ENCODE measurements at regions not wholly inside any gene's neighbourhood (a gene's known extent, or its start where the extent isn't known, plus 50 kb on each side); places are given as distances from the start of the nearest gene placed in this dataset.

- TF ChIP-seq CTCF (IDR thresholded peaks at IDR 0.05; ENCODE audit: low read depth, low read length): no peak
- TF ChIP-seq POLR2A (IDR thresholded peaks at IDR 0.05; ENCODE audit: extremely low read depth, insufficient read length): no peak
- no peak for TF ChIP-seq MAX (IDR thresholded peaks at IDR 0.05; ENCODE audit: low read depth, low read length)
- no peak for TF ChIP-seq MYC (IDR thresholded peaks at IDR 0.05; ENCODE audit: low read depth, low read length)
Measured at GRCh38 chr3:165645191-165645590, 192.0 kb downstream of the BCHE start.
